GM06990 (cell line): ENCODE measurements at regions not wholly inside any gene's neighbourhood (a gene's known extent, or its start where the extent isn't known, plus 50 kb on each side); places are given as distances from the start of the nearest gene placed in this dataset.

Experiments used
- DNase-seq: peaks from one replicate; pipeline ENCODE4 v3.0.0-alpha.2; 2011; ENCODE audit not compliant: insufficient read length; ENCODE audit errors: extremely low read depth
- H3K27me3 ChIP-seq: replicated peaks from 2 replicates; pipeline ENCODE4 v1.6.0; 2011; ENCODE audit warnings: low read length; ENCODE audit not compliant: control insufficient read depth, insufficient read depth
- H3K36me3 ChIP-seq: 2 replicates; pipeline ENCODE4 v1.5.1; 2011; ENCODE audit warnings: low read length; ENCODE audit not compliant: control insufficient read depth, insufficient read depth
- H3K4me3 ChIP-seq: replicated peaks from 2 replicates; pipeline ENCODE4 v1.5.1; 2011; ENCODE audit warnings: low read depth, mild to moderate bottlenecking, control low read depth, low read length
- TF ChIP-seq, protein P1 (sequence below): IDR thresholded peaks from 2 replicates; pipeline ENCODE4 v1.5.1; 2011; ENCODE audit warnings: low read length, control low read depth, mild to moderate bottlenecking, inconsistent platforms; ENCODE audit not compliant: insufficient read depth, poor library complexity, severe bottlenecking

- H3K36me3 ChIP-seq: no peaks in the 10 kb centered on the region
- no peak overlapping the region for H3K4me3 ChIP-seq
- TF ChIP-seq, protein P1, sequence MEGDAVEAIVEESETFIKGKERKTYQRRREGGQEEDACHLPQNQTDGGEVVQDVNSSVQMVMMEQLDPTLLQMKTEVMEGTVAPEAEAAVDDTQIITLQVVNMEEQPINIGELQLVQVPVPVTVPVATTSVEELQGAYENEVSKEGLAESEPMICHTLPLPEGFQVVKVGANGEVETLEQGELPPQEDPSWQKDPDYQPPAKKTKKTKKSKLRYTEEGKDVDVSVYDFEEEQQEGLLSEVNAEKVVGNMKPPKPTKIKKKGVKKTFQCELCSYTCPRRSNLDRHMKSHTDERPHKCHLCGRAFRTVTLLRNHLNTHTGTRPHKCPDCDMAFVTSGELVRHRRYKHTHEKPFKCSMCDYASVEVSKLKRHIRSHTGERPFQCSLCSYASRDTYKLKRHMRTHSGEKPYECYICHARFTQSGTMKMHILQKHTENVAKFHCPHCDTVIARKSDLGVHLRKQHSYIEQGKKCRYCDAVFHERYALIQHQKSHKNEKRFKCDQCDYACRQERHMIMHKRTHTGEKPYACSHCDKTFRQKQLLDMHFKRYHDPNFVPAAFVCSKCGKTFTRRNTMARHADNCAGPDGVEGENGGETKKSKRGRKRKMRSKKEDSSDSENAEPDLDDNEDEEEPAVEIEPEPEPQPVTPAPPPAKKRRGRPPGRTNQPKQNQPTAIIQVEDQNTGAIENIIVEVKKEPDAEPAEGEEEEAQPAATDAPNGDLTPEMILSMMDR: no peak
- H3K27me3 ChIP-seq: no peaks in the 10 kb centered on the region
- no peak for DNase-seq
These were observed 307.5 kb upstream of the REG3G start for GRCh38 chr2:78718024-78718423.

GRCh38 chr2:78718473-78718872 lies 307.0 kb upstream of the REG3G start:
- no peak overlapping the region for H3K4me3 ChIP-seq
- no peaks in the 10 kb centered on the region for H3K36me3 ChIP-seq
- no peak for DNase-seq
- no peaks in the 10 kb centered on the region for H3K27me3 ChIP-seq
- TF ChIP-seq, protein P1: no peak

GRCh38 chr2:78721355-78722033 lies 304.0 kb upstream of the REG3G start:
- Histone ChIP-seq H3K36me3 (no peaks in the 10 kb centered on the region), H3K27me3 (no peaks in the 10 kb centered on the region), H3K4me3 (no peak overlapping the region)
- no peak for DNase-seq
- TF ChIP-seq, protein P1: no peak

- no peaks in the 10 kb centered on the region for H3K36me3 ChIP-seq
- TF ChIP-seq, protein P1: no peak
- no peak overlapping the region for H3K4me3 ChIP-seq
- no peaks in the 10 kb centered on the region for H3K27me3 ChIP-seq
- DNase-seq: no peak
These were observed 291.3 kb upstream of the REG3G start for GRCh38 chr2:78734221-78734620.

- no peak overlapping the region for H3K4me3 ChIP-seq
- no peaks in the 10 kb centered on the region for H3K36me3 ChIP-seq
- DNase-seq: no peak
- no peaks in the 10 kb centered on the region for H3K27me3 ChIP-seq
- TF ChIP-seq, protein P1: no peak
These were observed 286.2 kb upstream of the REG3G start for GRCh38 chr2:78739282-78739681.

DNA sequence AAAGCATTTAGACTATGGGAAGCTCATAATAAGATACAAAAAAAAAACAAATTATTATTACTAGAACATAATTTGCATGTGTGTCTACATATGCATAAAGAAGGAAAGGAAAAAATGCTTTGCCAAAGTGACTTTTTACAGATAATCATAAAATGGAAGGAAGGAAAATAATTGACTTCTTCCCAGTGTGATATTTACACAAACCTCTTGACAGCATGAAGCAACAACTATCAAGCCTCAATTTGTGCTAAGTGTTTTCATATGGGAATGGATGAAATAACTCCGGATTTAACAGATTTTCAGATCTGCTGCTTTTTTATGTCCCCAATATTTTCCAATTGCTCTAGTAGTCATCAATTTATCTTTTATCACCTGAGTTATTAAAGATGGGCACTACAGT lies 275.9 kb upstream of the REG3G start:
- H3K4me3 ChIP-seq: no peak overlapping the region
- no peaks in the 10 kb centered on the region for H3K36me3 ChIP-seq
- no peak for DNase-seq
- no peaks in the 10 kb centered on the region for H3K27me3 ChIP-seq
- TF ChIP-seq, protein P1: no peak
